GDM1 (cell line): ENCODE measurements at regions not wholly inside any gene's neighbourhood (a gene's known extent, or its start where the extent isn't known, plus 50 kb on each side); places are given as distances from the start of the nearest gene placed in this dataset.
"Not testable (repeated sequence)": the region's sequence is repeated elsewhere in the genome, so short reads cannot be mapped to it uniquely, and the experiment has no call there.

Experiments used
- DNase-seq: peaks from one replicate; lab custom pipeline; 2025; lab: John Stamatoyannopoulos, UW

DNA sequence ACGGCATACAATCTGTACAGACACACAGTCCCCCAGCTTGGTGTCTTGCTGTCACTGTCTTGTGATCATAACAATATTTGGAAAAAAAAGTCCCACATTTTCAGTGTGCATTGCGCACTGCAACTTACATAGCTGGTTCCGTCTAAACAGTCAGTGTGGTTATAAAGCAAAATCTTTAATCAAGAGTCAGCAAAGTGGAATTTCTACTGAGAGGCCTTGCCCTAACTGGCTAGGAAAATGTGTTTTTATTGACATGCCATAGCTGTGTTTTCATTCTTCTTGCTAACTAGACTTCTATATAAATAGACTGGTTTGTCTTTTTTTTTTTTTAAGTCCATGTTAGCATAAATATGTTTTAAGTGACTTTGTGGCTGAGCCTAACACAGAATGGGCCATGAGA is 174.8 kb downstream of the POLR2M start:
- no peak for DNase-seq

DNA sequence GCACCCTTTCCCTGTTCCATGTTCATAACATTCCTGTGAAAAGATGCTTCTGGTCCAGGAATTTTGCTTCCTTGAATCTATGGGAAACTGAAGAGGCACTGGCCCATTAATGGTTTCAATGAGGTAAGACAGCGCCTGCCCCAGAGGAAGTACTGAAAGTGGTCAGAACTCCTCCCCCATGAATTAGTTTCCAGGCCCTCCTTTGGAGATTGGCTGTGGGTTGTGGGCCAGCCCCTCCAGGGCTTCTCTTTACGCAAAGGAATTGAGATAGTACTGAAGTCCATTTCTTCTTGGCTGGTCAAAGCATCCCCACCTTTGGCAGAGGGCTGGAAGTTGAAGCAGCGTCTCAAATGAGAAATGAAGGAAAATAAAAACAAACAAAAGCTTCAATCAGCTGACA is 175.5 kb downstream of the POLR2M start:
- DNase-seq, result no peak

DNA sequence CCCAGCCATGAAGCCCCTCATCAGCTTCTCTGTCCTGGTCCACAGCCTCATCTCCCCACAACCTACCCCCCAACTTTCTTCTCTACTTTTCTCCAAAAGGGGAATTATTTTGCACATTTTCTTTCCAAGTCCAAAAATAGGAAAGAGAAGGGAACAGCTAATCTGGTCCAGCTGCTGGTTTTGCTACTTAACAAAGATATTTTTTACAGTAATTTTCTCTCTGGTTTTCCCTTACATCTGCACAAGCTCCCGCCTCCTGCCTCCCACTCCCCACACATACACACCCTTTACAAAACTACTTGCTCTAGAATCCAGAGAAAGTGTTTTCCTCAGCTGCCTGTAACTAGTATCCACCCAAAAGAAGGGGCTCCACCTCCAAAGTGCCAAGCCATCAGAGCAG is 177.2 kb downstream of the POLR2M start:
- DNase-seq, result no peak

DNA sequence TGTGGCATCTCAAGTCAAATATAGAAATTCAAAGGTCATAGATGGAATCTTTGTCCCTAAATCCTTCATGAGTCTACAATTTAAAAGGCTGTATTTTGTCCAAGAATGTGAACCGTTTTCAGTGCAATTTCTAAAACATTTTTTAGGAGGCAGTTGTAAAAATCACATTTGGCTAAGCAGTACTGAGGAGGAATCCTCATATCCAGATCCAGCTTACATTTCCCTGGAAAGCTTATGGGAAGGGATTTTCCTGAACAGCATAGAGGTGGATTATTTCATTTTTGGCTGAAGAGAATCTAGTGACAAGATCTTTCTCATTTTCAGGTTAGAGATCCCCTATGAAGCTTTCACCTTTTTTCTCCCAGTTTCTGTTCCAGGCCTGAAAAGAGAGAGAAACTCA is 178.4 kb downstream of the POLR2M start:
- DNase-seq, result no peak

DNA sequence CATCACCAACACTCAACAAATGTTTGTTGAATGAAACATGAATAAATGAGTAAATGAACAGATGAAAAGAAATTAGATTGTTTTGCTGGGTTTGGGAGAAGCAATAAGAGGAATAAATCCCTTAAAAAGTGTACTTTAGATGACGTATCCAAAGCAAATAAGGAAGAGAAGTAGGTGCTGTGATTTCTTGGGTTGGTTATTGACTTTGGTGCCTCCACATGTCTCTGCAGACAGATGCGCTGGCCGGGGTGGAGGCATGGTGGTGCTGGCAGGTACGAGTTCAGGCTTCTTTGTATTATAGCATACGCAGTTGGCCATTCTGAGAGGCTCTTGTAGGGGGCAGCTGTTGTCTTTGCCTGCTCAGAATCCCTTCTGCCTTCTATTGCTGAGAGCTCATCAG is 178.9 kb downstream of the POLR2M start:
- no peak for DNase-seq

- no peak for DNase-seq
Measured at GRCh38 chr15:57887825-57888224, 177.7 kb downstream of the ALDH1A2 start.

GRCh38 chr15:57890351-57890750 is 175.2 kb downstream of the ALDH1A2 start:
- DNase-seq, result no peak

GRCh38 chr15:57890878-57891277 is 174.6 kb downstream of the ALDH1A2 start:
- no peak for DNase-seq

DNA sequence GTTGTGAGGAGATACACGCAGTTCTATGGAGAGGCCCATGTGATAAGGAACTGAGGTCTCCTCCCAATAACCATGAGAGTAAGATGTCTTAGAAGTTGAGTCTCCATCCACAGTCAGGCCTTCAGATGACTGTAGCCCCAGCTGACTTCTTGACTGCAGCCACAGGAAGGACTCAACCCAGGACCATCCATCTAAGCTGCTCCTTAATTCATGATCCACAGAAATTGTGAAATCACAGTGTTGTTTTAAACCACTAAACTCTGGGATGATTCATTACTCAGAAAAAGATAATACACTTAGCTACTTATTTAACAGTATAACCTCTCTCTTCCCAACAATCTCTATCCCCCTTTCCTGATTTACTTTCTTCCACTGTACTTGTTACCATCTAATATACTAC is 173.3 kb downstream of the ALDH1A2 start:
- DNase-seq, result no peak

DNA sequence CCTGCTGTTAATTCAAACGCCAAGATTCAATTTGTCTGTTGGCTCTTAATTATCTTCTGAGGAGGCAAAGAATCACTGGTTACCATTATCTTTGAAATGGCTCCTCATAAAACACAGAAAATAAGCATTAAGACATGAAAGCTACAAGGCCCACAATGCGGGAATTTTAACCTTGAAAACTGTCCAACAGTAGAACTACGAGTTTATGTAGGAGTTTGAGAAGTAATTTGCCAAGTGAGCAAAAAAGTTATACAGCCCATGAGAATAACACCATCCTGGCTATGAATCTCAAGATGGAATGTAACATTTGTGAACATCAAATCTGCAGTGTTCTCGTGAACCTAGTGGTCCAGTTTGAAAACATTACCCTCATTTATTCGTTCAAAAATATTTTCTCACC is 172.5 kb downstream of the ALDH1A2 start:
- no peak for DNase-seq

- no peak for DNase-seq
Measured at GRCh38 chr15:57895291-57895690, 170.2 kb downstream of the ALDH1A2 start.

- no peak for DNase-seq
Measured at GRCh38 chr15:57896114-57896513, 169.4 kb downstream of the ALDH1A2 start.

GRCh38 chr15:57896899-57897298 is 168.6 kb downstream of the ALDH1A2 start:
- DNase-seq, result not testable (repeated sequence)

DNA sequence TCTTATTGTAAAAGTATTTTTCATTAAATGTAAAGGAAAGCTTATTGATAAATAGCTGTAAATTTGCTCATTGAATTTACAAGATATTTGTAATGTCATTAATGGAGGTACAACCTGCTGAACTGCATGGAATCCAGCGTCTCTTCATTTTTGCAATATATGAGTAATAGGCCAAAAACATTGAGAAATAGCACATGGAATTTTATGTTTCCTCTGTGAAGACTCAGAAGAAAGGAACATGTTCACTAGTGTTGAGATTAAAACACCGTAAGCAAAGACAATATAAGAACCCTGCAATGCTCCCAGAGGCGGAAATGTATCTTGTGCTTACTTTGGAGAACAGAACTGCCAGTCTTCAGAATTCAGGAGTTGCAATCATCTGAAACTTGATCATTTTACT is 167.6 kb downstream of the ALDH1A2 start:
- no peak for DNase-seq

- no peak for DNase-seq
Measured at GRCh38 chr15:57902155-57902554, 163.4 kb downstream of the ALDH1A2 start.
